GM10248 (cell line): ENCODE measurements at regions not wholly inside any gene's neighbourhood (a gene's known extent, or its start where the extent isn't known, plus 50 kb on each side); places are given as distances from the start of the nearest gene placed in this dataset.

Experiments used
- CTCF ChIA-PET: fragments of 300-600 bp; sonication (Branson Sonifier 250); formaldehyde crosslinking; extraction: SDS; loops from one replicate; lab custom pipeline; 2021; ENCODE audit warnings: antibody characterized with exemption; lab: Yijun Ruan, JAX
- POLR2A ChIA-PET: fragments of 350-650 bp; sonication (Branson Sonifier 250); formaldehyde crosslinking; extraction: SDS; loops from one replicate; lab custom pipeline; 2020; ENCODE audit warnings: antibody characterized with exemption; lab: Yijun Ruan, JAX
- DNase-seq: peaks from one replicate; pipeline ENCODE4 v3.0.0; 2012; ENCODE audit errors: extremely low spot score
- TF ChIP-seq, protein P1 (sequence below): IDR thresholded peaks from 2 replicates; pipeline ENCODE4 v1.5.1; 2012; ENCODE audit warnings: mild to moderate bottlenecking, low read depth; ENCODE audit errors: extremely low read depth, missing control alignments, control extremely low read depth

DNA sequence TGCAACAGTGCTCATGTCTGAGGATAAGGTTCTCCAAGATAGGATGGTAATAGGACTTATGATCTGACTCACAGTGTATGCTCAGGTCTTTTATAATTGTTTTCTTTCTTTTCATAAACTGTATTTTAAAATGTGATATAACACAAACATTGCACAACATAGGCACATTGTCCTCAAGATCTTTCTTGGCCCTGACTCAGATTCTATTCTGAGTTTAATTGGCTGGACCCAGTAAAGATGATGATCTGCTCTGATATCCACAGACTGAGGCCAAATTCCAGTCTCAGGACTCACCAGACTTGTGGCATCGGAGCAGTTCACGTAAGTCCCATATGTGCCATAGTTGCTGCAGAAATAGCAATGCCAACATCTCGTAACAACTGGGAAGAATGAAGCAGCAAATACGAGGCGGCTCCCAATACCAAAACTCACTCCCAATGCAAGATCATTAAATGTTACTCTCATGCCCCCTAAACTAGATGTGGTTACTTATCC is 448.9 kb upstream of the SLC14A2 start:
- ChIA-PET CTCF (no interaction called here), POLR2A (no interaction called here)
- DNase-seq, result no peak
- TF ChIP-seq, protein P1, sequence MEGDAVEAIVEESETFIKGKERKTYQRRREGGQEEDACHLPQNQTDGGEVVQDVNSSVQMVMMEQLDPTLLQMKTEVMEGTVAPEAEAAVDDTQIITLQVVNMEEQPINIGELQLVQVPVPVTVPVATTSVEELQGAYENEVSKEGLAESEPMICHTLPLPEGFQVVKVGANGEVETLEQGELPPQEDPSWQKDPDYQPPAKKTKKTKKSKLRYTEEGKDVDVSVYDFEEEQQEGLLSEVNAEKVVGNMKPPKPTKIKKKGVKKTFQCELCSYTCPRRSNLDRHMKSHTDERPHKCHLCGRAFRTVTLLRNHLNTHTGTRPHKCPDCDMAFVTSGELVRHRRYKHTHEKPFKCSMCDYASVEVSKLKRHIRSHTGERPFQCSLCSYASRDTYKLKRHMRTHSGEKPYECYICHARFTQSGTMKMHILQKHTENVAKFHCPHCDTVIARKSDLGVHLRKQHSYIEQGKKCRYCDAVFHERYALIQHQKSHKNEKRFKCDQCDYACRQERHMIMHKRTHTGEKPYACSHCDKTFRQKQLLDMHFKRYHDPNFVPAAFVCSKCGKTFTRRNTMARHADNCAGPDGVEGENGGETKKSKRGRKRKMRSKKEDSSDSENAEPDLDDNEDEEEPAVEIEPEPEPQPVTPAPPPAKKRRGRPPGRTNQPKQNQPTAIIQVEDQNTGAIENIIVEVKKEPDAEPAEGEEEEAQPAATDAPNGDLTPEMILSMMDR, result no peak

DNA sequence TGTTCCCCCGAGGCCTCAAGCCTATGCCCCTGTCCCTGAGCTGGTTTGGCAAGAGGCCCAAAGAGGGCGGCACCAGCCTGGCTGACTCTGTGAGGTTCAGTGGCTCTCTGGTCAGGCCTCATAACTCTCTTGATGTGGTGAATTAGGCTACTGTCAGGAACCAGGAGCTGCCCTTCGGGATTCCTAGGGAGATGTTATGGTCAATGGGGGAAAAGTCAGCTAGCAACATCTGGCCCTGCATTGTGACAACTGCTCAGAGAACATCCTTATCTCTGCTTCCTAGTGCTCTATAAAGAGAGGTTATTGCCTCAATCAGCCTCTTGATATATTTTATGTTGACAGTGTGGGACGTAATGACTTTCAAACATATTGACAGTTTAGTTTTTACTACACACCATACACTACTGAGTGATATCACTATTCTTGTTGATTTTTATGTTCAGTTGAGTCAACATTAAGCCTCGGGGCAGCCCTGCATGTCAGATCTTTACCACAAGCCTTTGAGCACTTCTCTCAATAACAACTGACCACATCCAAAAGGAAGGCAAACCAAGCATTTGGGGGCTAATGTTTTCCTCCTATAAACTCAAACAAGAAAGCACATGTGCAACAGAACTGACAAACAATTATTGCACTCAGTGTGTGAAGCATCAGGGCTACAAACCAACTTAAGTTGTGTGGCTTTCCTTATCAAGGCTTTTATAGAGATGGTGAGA is 448.3 kb upstream of the SLC14A2 start:
- POLR2A ChIA-PET, result no interaction called here
- CTCF ChIA-PET, result interaction anchor here (1.5 kb wide), 1 partner anchor 46 kb away, joined by 7 read pairs; no protein-coding TSS in a partner anchor
- TF ChIP-seq, protein P1, result no peak
- DNase-seq, result no peak

DNA sequence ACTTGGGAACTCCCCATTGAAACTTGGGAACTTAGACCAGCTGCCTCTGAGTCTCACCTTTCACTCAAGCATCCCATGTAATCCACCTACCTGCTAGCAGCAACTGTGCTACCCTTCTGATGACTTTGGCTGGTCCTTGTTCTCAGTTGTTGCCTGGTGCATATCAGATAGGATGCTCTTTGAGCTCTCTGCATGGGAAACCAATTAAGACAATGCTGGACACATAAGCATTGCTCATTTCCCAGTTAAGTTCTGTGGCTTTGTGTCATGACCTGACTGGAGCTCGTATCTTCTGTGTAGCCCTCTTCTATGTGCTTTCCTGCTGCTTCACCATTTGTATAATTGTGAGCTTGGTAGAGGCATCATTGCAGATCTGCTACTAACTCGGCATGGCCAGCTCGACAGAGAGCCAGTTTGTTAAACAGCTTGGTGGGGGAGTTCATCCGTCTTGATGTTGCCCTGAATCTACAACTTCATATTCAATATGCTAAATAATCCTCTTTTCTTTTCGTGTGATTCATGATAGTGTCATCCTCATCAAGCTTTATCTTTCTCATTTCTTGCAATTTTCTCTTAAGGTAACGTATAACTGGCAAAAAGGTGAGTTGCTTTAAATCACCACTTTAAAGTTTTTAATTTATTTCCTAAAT is 447.5 kb upstream of the SLC14A2 start:
- ChIA-PET CTCF (interaction anchor here (1.5 kb wide), 1 partner anchor 45 kb away, joined by 7 read pairs; no protein-coding TSS in a partner anchor), POLR2A (no interaction called here)
- no peak for DNase-seq
- TF ChIP-seq, protein P1, result no peak

DNA sequence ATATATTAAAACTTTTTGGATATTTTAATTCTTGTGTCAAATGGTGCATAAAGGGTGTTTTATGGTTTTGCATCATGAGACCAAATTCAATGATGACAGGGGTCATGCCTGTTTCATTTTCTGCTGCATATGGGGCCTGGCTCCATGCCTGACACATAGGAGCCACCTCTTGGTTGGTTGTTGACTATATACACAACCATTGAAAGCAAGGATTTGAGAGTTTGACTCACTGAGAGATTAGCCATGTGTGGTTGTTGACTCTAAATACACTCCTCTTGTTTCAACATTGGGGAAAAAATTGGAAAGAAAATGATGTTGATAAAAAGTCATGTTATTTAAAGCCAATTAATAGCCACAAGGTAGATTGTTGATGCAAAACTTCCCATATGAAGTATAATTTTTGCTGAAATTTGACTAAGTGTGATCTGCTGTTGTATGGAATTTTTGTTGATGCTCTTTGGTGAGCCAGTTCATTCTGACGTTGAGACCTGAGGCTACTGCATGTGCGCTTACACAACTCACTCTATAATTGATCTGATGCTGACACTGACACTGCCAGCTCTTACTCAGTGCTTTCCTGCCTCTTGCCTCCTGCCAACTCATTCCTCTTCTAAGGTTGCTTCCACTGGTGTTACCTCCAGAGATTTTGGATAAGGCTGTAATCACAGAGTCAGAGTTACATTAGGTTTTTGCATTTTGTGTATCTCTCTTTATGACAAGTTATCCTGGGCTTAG is 446.2 kb upstream of the SLC14A2 start:
- TF ChIP-seq, protein P1, result no peak
- CTCF ChIA-PET, result no interaction called here
- POLR2A ChIA-PET, result no interaction called here
- no peak for DNase-seq

DNA sequence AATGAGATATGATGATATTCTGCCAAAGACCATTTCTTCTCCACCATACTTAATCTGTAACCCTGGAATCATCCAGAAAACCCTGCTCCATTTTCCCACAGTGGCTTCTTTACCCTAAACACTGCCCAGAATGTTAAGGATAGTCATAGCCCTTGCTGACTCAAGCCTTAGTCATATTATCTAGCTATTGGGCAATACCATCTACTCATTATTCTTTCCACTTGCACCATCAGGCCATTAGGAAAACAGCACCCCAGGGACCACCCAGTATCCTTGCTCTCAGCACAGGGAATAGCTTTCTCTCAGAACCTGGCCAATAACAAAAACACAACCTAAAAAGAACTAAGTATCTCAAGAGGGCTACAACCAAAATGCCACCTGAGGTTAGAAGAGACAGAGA is 445.7 kb upstream of the SLC14A2 start:
- TF ChIP-seq, protein P1, result no peak
- ChIA-PET CTCF (interaction anchor here (1.0 to 1.1 kb wide), 2 partner anchors 38 to 43 kb away, joined by 3 to 4 read pairs; no protein-coding TSS in a partner anchor), POLR2A (no interaction called here)
- no peak for DNase-seq

DNA sequence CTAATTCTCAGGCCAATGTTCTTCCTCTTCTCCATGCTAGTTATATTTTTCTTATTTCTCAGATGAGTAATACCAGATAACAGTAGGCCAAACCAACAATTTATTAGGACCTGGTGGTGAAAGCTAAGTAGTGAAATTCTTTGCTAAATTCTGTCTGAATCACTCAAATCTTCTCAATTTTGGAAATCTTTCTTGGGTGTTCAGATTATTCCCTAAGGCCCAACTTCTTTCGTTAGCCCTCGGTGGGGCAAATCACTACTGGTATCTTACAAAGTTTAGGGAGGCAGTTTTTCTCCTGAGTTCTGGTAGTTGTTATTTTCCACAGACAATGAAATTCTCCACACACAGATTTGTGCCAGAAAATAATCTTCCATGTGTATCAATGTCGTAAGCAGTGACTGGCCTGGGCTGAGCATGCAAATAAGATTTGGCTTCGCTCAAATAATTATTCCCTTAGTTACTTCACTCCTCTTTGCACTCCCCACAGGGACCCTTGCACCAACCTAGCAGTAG is 443.5 kb upstream of the SLC14A2 start:
- TF ChIP-seq, protein P1, result no peak
- POLR2A ChIA-PET, result no interaction called here
- no peak for DNase-seq
- CTCF ChIA-PET, result no interaction called here
